CD4-positive, alpha-beta T cell treated with Interleukin-17A for 1 hour (primary cell): ENCODE measurements at regions not wholly inside any gene's neighbourhood (a gene's known extent, or its start where the extent isn't known, plus 50 kb on each side); places are given as distances from the start of the nearest gene placed in this dataset.
"Not testable (repeated sequence)": the region's sequence is repeated elsewhere in the genome, so short reads cannot be mapped to it uniquely, and the experiment has no call there.

Experiments used
- DNase-seq: peaks from one replicate; pipeline ENCODE4 v3.0.0-alpha.2; 2020

GRCh38 chr12:86513226-86513625 lies 257.0 kb upstream of the MGAT4C start:
- DNase-seq: no peak

- no peak for DNase-seq
Measured at GRCh38 chr12:86496595-86496994, 240.4 kb upstream of the MGAT4C start.

- no peak for DNase-seq
Measured at GRCh38 chr12:86484473-86484872, 228.3 kb upstream of the MGAT4C start.

DNA sequence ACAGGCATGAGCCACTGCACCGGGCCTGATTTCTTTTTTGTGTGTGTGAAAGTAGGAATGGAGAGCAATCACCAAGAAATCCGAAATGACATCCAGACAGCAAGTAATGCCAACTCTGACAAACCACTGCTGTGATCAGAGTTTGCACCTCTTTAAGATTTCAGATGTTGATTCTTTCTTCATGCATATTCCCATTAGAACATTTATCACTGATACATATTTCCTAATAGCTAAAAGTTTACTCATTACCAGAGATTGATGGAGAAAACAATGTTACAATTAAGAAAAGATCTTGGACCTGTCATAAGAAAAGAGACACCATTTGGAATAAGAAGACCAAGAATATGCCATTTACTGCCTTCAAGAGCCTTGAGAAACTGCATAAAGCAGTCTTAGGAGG lies 217.0 kb upstream of the MGAT4C start:
- no peak for DNase-seq

DNA sequence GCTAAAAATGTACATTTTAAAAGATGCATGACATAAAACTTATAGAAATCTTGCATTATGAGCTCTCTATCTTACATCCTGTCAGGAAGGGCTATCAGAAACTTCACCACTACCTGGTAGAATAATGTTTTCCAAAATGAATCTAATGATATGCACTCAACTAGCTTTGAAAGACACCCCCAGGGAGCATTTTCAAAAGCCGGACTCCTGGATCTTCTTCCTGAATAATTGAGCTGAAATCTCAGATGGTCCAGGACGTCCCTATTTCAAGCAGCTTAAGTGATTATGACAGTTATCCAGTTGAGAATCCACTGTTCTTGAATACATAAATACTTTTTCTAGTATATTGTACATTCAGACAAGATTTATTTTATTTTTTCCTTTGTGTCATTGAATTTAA lies 200.6 kb upstream of the MGAT4C start:
- no peak for DNase-seq

DNA sequence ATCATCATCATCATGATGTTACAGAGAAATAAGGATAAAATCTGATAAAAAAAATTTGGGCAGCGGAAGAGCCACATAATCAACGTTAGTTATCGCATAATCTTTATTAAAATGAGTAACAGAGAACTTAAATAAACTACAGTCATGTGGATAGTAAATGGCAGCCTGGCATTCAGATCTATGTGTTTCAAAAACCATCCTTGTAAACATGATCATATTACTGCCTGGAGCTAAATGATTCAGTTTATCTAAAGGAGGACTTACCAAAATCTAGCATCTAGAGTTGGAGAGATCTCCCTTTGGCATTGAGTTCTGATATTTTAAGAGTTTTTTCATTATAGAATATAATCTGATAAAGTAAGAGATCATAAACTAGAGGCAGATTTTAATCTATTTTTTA lies 200.1 kb upstream of the MGAT4C start:
- no peak for DNase-seq

DNA sequence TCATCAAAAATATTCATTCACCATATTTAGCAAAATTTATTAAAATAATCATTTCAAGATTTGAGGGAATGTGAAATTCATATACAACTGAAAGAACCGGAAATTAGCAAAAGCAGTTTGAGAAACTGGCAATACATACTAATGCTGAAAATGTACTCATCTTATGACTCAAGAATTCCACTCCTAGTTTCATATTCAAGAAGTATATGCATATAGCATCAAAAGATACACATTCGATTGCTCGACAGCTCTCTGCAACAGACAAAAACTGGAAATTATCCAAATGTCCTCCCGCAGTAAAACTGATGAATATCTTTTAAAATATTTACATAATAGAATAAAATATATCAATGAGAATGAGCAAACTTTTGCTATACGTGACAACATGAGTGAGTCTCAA lies 189.2 kb upstream of the MGAT4C start:
- DNase-seq: no peak

GRCh38 chr12:86435053-86435452 lies 178.9 kb upstream of the MGAT4C start:
- DNase-seq: no peak

DNA sequence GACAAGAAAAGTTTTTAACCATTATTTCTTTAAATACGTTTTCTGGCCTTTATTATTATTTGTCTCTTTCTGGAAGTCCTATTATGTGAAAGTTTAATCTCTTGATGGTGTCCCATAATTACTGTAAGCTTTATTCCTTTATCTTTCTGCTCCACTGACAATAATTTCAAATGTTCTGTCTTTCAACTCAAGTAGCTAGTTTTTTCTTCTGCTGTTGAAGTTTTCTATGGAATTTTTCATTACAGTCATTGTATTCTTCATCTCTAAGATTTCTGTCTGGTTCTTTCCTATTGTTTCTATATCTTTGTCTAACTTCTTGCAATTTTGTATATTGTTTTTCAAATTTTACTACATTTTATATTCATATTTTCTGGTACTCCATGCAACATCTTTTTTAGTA lies 173.6 kb upstream of the MGAT4C start:
- no peak for DNase-seq

DNA sequence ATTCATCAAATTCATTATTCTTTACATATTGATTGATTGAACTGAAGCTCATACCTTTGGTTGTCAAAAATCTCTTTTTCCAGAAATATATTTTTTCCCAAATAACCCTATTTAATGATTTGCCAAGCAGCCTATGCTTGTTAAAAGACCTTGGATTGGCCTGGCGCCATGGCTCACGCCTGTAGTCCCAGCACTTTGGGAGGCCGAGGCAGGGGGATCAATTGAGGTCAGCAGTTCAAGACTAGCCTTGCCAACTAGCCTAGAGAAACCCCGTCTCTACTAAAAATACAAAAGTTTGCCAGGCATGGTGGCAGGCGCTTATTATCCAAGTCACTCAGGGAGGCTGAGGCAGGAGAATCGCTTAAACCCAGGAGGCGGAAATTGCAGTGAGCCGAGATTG lies 165.1 kb upstream of the MGAT4C start:
- no peak for DNase-seq

GRCh38 chr12:86414201-86414600 lies 158.0 kb upstream of the MGAT4C start:
- no peak for DNase-seq

DNA sequence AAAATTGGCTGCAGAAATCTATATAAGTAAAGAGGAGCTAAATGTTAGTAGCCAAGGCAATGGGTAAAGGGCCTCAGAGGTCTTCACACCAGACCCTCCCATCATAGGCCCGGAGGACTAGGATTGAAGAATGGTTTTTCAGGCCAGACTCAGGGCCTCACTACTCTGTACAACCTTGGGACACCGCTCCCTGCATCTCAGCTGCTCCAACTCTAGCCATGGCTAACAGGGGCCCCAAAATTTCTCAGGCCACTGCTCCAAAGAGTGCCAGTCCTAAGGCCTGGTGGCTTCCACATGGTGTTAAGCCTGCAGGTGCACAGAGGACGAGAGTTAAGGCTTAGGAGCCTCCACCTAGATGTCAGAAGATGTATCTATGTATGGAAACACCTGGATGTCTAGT lies 155.5 kb upstream of the MGAT4C start:
- DNase-seq: no peak

GRCh38 chr12:86407620-86408208 lies 151.5 kb upstream of the MGAT4C start:
- DNase-seq: no peak

GRCh38 chr12:86389949-86390348 lies 133.8 kb upstream of the MGAT4C start:
- DNase-seq: no peak

DNA sequence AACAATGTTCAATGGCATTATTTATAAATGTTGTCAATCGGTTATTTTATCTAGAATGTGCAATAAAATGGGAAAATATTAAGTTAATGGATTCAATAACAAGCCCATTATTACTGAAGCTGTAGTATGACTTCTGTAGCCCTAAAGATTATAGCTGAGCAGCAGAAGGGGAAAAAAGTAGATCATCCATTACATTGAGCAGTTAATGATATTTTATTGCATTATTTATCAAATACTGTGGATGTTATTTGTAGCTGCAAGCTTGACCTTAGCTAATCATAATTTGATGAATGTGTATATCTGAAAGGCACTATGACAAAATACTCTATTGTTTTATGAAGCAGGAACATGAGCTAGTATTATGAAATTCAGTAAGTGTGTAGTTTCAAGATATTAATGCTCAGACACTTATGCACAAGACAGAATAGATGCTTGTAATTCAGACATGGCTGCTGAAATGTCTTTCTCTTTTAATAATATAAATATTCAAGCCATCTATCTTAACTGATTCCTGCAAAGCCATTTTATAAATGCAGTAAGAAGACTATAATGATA lies 131.5 kb upstream of the MGAT4C start:
- DNase-seq: no peak

DNA sequence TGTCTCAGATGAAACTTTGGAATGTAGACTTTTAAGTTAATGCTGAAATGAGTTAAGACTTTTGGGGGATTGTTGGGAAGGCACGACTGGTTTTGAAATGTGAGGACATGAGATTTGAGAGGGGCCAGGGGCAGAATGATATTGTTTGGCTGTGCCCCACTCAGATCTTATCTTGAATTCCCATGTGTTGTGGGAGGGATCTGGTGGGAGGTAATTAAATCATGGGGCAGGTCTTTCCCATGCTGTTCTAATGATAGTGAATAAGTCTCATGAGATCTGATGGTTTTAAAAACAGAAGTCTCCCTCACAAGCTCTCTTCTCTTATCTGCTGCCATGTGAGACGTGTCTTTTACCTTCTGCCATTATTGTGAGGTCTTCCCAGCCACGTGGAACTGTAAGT lies 127.6 kb upstream of the MGAT4C start:
- DNase-seq: not testable (repeated sequence)

GRCh38 chr12:86379337-86379736 lies 123.1 kb upstream of the MGAT4C start:
- no peak for DNase-seq

DNA sequence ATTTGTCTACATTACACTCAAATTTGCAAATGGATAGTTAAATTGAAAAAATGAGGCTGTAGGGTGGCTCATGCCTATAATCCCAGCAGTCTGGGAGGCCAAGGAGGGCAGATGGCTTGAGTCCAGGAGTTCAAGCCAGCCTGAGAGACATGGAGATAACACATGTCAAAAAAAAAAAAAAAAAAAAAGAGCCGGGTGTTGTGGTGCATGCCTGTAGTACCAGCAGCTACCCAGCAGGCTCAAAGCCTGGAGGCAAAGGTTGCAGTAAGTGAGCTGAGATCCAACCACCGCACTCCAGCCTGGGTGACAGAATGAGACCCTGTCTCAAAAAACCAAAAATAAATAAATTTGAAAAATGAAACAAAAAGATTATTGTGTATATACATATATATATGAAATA lies 119.9 kb upstream of the MGAT4C start:
- DNase-seq: no peak

- no peak for DNase-seq
Measured at GRCh38 chr12:86373813-86374212, 117.6 kb upstream of the MGAT4C start.

GRCh38 chr12:86367137-86367536 lies 110.9 kb upstream of the MGAT4C start:
- no peak for DNase-seq

DNA sequence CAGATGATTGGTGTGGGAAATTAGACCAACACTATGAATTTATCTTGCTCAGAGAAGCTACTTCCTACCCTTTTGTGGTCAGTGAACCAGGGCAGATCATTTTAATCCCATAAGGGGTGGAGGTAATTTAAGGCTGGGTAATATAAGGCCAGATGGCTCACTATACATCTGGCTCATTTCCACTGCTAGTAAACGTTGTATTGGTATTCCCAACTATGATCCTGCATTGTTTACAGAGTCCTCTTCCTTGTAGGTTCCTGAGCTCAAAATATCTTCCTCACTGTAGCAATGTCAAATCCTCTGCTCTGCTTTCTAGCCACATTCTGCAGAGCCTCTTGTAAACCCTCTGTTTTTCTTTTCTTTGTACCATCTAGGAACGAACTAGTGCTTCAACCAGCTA lies 93.0 kb upstream of the MGAT4C start:
- DNase-seq: no peak

GRCh38 chr12:86333955-86334522 lies 77.8 kb upstream of the MGAT4C start:
- no peak for DNase-seq

DNA sequence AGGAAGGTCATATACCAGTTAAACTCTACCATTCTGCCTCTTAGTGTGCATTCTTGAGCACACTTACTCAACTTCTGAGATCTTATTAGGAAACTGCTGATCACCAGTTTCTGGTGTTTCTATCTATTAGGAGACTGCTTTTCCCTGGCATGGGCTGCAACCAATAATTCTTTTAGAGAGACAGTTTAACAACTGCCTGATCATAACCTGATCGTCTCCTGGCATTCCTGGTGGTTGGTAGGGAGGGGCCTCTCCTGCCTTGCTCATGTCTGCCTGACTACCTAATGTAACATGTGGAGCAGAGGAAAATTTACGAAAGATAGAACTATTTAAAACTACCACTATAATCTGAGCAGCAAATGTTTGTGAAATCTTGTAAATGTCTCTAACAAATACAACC lies 75.3 kb upstream of the MGAT4C start:
- no peak for DNase-seq

DNA sequence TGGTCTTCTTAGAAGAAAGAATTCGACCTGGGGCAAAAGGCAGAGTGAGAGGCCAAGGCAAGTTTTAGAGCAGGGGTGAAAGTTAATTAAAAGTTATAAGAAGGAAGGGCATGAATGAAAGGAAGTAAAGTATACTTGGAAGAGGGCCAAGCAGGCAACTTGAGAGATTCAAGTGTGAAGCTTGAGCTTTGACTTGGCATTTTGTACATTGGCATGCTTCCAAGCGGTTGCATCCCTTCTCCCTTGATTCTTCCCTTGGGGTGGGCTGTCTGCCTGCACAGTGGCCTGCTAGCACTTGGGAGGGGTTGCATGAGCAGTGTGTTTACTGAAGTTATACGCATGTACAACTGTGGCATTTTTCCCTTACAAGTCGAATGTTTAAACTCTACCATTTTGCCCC lies 74.8 kb upstream of the MGAT4C start:
- no peak for DNase-seq

- no peak for DNase-seq
Measured at GRCh38 chr12:86312232-86312631, 56.0 kb upstream of the MGAT4C start.
